ENCODE measurements at regions not wholly inside any gene's neighbourhood (a gene's known extent, or its start where the extent isn't known, plus 50 kb on each side); places are given as distances from the start of the nearest gene placed in this dataset.

DNA sequence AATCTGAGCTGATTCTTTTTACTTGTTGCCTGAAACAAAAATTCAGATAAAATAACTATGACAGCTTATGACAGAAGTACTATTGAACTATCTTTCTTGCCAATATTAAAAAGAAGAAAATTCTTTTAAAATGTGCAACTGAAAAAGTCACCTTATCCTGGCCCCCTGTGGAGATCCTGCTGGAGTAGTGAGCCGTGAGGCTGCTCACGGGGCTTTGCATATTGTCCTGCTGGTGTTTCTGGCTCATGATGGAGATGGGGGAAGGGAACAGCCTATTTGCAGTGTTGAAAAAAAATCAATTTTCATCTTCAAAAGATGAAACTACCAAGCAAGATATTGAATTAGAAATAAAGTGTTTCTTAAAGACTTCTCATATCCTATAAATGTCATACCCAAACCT lies 216.0 kb downstream of the SAMD5 start:
- TF ChIP-seq, protein P1, sequence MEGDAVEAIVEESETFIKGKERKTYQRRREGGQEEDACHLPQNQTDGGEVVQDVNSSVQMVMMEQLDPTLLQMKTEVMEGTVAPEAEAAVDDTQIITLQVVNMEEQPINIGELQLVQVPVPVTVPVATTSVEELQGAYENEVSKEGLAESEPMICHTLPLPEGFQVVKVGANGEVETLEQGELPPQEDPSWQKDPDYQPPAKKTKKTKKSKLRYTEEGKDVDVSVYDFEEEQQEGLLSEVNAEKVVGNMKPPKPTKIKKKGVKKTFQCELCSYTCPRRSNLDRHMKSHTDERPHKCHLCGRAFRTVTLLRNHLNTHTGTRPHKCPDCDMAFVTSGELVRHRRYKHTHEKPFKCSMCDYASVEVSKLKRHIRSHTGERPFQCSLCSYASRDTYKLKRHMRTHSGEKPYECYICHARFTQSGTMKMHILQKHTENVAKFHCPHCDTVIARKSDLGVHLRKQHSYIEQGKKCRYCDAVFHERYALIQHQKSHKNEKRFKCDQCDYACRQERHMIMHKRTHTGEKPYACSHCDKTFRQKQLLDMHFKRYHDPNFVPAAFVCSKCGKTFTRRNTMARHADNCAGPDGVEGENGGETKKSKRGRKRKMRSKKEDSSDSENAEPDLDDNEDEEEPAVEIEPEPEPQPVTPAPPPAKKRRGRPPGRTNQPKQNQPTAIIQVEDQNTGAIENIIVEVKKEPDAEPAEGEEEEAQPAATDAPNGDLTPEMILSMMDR (IDR thresholded peaks at IDR 0.05; ENCODE audit: low read length) = no peak
- TF ChIP-seq EZH2 (IDR thresholded peaks at IDR 0.05; ENCODE audit: borderline replicate concordance, low read length) = no peak

All from OCI-LY1 (cell line).